Astrocyte of the spinal cord (primary cell): ENCODE measurements at regions not wholly inside any gene's neighbourhood (a gene's known extent, or its start where the extent isn't known, plus 50 kb on each side); places are given as distances from the start of the nearest gene placed in this dataset.
A peak's percentile ranks its signal among the peaks of the same experiment; 100 is the strongest.

Experiments
- DNase-seq: peaks from one replicate; pipeline ENCODE4 v3.0.0; 2011; ENCODE audit warnings: low read depth, low spot score
- H3K4me3 ChIP-seq: 2 replicates; pipeline ENCODE4 v1.5.1; 2011; ENCODE audit warnings: low read depth, mild to moderate bottlenecking, low read length, moderate library complexity
- CTCF ChIP-seq: IDR thresholded peaks from 2 replicates; pipeline ENCODE4 v1.5.1; 2012; ENCODE audit warnings: low read depth, mild to moderate bottlenecking, low read length, inconsistent platforms
- in situ Hi-C: cut with HindIII; loops from 2 replicates; pipeline ENCODE4 v1.10.0; 2017; ENCODE audit warnings: low sequenced_read_pairs

DNA sequence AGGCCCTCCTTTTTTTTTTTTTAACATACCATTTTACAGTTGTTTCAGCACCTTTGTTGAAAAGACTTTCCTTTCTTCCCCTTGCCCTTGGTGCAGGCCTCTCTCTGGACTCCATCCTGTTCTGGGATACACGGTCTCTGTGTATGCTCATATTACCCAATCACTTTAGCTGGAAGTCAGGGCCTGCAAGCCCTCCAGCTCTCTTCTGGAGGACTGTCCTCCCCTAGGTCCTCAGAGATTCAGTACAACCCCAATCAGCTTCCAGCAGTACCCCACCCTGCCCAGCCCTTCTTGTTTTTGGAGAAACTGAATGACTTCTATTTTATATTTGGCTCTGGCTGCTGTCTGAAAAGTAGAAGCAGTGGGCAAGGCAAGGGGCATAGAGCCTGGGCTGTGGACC, 270.8 kb downstream of the KLF13 start:
- in situ Hi-C loops = no loop called here
- no peak for DNase-seq
- no peak for TF ChIP-seq CTCF
- no peak overlapping the region for H3K4me3 ChIP-seq

- in situ Hi-C loops = no loop called here
- no peak overlapping the region for H3K4me3 ChIP-seq
- no peak for TF ChIP-seq CTCF
- no peak for DNase-seq
Measured at GRCh38 chr15:31598620-31599019, 272.0 kb downstream of the KLF13 start.

- in situ Hi-C loops = no loop called here
- peak; percentile 18 for TF ChIP-seq CTCF
- peak; percentile 5 for DNase-seq
- no peak overlapping the region for H3K4me3 ChIP-seq
Measured at GRCh38 chr15:31605467-31605931, 278.9 kb downstream of the KLF13 start.

- no peak overlapping the region for H3K4me3 ChIP-seq
- TF ChIP-seq CTCF = no peak
- DNase-seq = peak; percentile 52
- in situ Hi-C loops = no loop called here
Measured at GRCh38 chr15:31606194-31606669, 279.6 kb downstream of the KLF13 start.

GRCh38 chr15:31606931-31607497, 280.4 kb downstream of the KLF13 start:
- TF ChIP-seq CTCF = no peak
- no peak overlapping the region for H3K4me3 ChIP-seq
- no peak for DNase-seq
- in situ Hi-C loops = no loop called here

DNA sequence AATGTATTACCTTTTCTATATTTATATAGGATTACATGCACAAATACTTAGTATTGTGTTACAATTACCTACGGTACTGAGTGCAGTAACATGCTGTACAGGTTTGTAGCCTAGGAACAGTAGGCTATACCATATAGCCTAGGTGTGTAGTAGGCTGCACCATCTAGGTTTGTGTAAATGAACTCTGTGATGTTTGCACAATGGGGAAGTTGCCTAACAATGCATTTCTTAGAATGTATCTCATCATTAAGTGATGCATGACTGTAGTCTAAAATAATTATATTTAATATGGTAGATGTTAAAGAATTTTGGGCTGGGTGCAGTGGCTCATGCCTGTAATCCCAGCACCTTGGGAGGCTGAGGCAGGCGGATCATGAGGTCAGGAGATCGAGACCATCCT, 281.0 kb downstream of the KLF13 start:
- no peak for DNase-seq
- in situ Hi-C loops = no loop called here
- no peak overlapping the region for H3K4me3 ChIP-seq
- no peak for TF ChIP-seq CTCF

DNA sequence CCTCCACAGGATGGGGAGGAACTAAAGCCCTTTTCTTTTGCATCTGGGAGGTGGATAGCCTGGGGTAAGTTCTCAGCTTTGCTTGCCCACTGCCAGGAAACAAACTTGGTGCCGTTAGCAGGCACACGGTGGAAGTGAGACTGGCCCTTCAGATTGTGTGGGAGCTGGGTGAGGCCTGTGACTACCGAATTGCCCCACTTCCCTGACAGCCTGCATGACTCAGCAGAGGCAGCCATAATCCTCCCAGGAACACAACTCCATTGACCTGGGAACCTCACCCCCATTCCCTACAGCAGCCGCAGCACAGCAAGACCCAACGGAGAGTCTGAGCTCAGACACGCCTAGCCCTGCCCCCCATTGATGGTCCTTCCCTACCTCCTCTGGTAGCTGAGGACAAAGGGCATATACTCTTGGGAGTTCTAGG, 282.6 kb downstream of the KLF13 start:
- TF ChIP-seq CTCF = no peak
- in situ Hi-C loops = no loop called here
- H3K4me3 ChIP-seq = no peak overlapping the region
- no peak for DNase-seq
